ENCODE measurements at regions not wholly inside any gene's neighbourhood (a gene's known extent, or its start where the extent isn't known, plus 50 kb on each side); places are given as distances from the start of the nearest gene placed in this dataset.
"Not testable (repeated sequence)": the region's sequence is repeated elsewhere in the genome, so short reads cannot be mapped to it uniquely, and the experiment has no call there.

DNA sequence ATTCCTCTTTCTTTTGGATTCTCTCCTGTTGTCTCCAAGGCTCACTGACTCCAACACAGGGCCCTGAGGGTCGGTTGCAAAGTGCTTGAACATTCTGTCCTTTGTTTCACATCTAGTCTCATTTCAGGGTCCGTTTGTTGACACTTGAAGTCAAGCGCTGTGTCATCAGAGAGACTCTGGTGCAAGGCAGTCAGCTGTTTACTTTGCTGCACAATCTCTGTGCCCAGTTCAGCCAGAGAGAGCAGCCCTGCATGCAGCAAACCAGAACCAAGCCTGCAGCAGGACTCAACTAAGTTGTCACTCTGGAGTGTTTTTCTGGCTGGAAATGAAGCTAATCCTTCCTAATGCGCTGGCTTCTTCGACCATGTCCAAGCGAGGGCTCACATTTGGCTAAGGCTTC is 77.6 kb upstream of the DPP6 start:
- TF ChIP-seq, protein P1, sequence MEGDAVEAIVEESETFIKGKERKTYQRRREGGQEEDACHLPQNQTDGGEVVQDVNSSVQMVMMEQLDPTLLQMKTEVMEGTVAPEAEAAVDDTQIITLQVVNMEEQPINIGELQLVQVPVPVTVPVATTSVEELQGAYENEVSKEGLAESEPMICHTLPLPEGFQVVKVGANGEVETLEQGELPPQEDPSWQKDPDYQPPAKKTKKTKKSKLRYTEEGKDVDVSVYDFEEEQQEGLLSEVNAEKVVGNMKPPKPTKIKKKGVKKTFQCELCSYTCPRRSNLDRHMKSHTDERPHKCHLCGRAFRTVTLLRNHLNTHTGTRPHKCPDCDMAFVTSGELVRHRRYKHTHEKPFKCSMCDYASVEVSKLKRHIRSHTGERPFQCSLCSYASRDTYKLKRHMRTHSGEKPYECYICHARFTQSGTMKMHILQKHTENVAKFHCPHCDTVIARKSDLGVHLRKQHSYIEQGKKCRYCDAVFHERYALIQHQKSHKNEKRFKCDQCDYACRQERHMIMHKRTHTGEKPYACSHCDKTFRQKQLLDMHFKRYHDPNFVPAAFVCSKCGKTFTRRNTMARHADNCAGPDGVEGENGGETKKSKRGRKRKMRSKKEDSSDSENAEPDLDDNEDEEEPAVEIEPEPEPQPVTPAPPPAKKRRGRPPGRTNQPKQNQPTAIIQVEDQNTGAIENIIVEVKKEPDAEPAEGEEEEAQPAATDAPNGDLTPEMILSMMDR (IDR thresholded peaks at IDR 0.05), result not testable (repeated sequence)
- TF ChIP-seq POLR2AphosphoS5, POLR2A (IDR thresholded peaks at IDR 0.05): not testable (repeated sequence)

Measured in prostate gland (tissue), 2 donors.